NCI-H748 treated with DMSO at 0.1 percent for 48 hours (cell line): ENCODE measurements at regions not wholly inside any gene's neighbourhood (a gene's known extent, or its start where the extent isn't known, plus 50 kb on each side); places are given as distances from the start of the nearest gene placed in this dataset.
"Not testable (repeated sequence)": the region's sequence is repeated elsewhere in the genome, so short reads cannot be mapped to it uniquely, and the experiment has no call there.

Experiments
- DNase-seq: peaks from one replicate; lab custom pipeline; 2025; lab: John Stamatoyannopoulos, UW

GRCh38 chr2:42973726-42974125 lies 181.3 kb upstream of the HAAO start:
- DNase-seq = no peak

- DNase-seq = not testable (repeated sequence)
These were observed 180.6 kb upstream of the HAAO start for GRCh38 chr2:42972933-42973516.

GRCh38 chr2:42971947-42972736 lies 179.8 kb upstream of the HAAO start:
- DNase-seq = no peak

GRCh38 chr2:42971381-42971780 lies 179.0 kb upstream of the HAAO start:
- no peak for DNase-seq

GRCh38 chr2:42970151-42970550 lies 177.8 kb upstream of the HAAO start:
- DNase-seq = no peak

GRCh38 chr2:42969231-42970150 lies 177.1 kb upstream of the HAAO start:
- no peak for DNase-seq

GRCh38 chr2:42967959-42968674 lies 175.7 kb upstream of the HAAO start:
- no peak for DNase-seq

- DNase-seq = no peak
These were observed 173.5 kb upstream of the HAAO start for GRCh38 chr2:42965910-42966309.

GRCh38 chr2:42965196-42965595 lies 172.8 kb upstream of the HAAO start:
- no peak for DNase-seq

GRCh38 chr2:42964439-42965083 lies 172.2 kb upstream of the HAAO start:
- no peak for DNase-seq

- no peak for DNase-seq
These were observed 171.2 kb upstream of the HAAO start for GRCh38 chr2:42963452-42964068.

- no peak for DNase-seq
These were observed 170.1 kb upstream of the HAAO start for GRCh38 chr2:42962508-42962953.

GRCh38 chr2:42961961-42962360 lies 169.6 kb upstream of the HAAO start:
- DNase-seq = no peak

GRCh38 chr2:42961385-42961811 lies 169.0 kb upstream of the HAAO start:
- no peak for DNase-seq

GRCh38 chr2:42960842-42961180 lies 168.4 kb upstream of the HAAO start:
- no peak for DNase-seq

- no peak for DNase-seq
These were observed 167.8 kb upstream of the HAAO start for GRCh38 chr2:42960002-42960841.

GRCh38 chr2:42959234-42960001 lies 167.0 kb upstream of the HAAO start:
- DNase-seq = no peak

GRCh38 chr2:42958741-42959233 lies 166.4 kb upstream of the HAAO start:
- DNase-seq = no peak

GRCh38 chr2:42957861-42958301 lies 165.5 kb upstream of the HAAO start:
- DNase-seq = no peak
